SJCRH30 (cell line): ENCODE measurements at regions not wholly inside any gene's neighbourhood (a gene's known extent, or its start where the extent isn't known, plus 50 kb on each side); places are given as distances from the start of the nearest gene placed in this dataset.
A peak's percentile ranks its signal among the peaks of the same experiment; 100 is the strongest.

Experiments used
- DNase-seq, 2 experiments: peaks; one replicate each; pipeline ENCODE4 v3.0.0-alpha.2; 2015 to 2020
- H3K27ac ChIP-seq: fragments of 250-450 bp; sonication (Bioruptor Pico); 2 replicates; pipeline ENCODE4 v1.5.1; 2020; ENCODE audit warnings: mild to moderate bottlenecking, moderate library complexity
- H3K27me3 ChIP-seq: fragments of 250-450 bp; sonication (Bioruptor Pico); 2 replicates; pipeline ENCODE4 v1.5.1; 2020; ENCODE audit warnings: mild to moderate bottlenecking, moderate library complexity
- H3K36me3 ChIP-seq: fragments of 250-450 bp; sonication (Bioruptor Pico); 2 replicates; pipeline ENCODE4 v1.5.1; 2020; ENCODE audit warnings: mild to moderate bottlenecking, moderate library complexity
- H3K4me1 ChIP-seq: fragments of 250-450 bp; sonication (Bioruptor Pico); 2 replicates; pipeline ENCODE4 v1.5.1; 2020; ENCODE audit warnings: mild to moderate bottlenecking, moderate library complexity
- H3K4me3 ChIP-seq: fragments of 250-450 bp; sonication (Bioruptor Pico); 2 replicates; pipeline ENCODE4 v1.5.1; 2020; ENCODE audit warnings: mild to moderate bottlenecking, moderate library complexity
- H3K9me3 ChIP-seq: fragments of 250-450 bp; sonication (Bioruptor Pico); replicated peaks from 2 replicates; pipeline ENCODE4 v1.5.1; 2020; ENCODE audit warnings: mild to moderate bottlenecking, moderate library complexity

- Histone ChIP-seq H3K9me3 (no peaks in the 10 kb centered on the region), H3K4me1 (no peaks in the 10 kb centered on the region), H3K27me3 (no peaks in the 10 kb centered on the region), H3K27ac (no peak overlapping the region), H3K36me3 (no peaks in the 10 kb centered on the region), H3K4me3 (no peak overlapping the region)
- no peak for DNase-seq
Measured at GRCh38 chr13:108419768-108420167, 150.2 kb downstream of the TNFSF13B start.

DNA sequence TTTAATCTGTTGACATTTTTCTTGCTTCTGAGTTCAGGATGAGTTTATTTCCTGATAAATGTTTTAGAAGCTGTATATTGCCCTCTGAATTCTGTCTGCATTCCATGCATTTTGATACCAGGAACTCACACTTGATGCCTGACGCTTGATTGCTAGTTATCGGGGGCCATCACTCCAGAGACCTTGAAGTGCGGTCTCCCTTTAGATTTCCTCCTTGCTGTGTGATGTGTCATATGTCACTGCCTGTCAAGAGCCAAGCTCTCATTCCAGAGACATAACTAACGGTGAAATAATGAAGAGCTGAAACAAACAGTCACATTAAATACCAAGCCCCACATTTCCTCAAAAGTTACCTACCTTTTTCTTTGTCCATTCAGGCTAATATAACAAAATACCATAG lies 155.5 kb downstream of the TNFSF13B start:
- Histone ChIP-seq H3K9me3 (no peaks in the 10 kb centered on the region), H3K36me3 (no peaks in the 10 kb centered on the region), H3K4me1 (no peaks in the 10 kb centered on the region), H3K27me3 (no peaks in the 10 kb centered on the region), H3K4me3 (no peak overlapping the region), H3K27ac (no peak overlapping the region)
- peak in 1 of 2 experiments; percentile 27 for DNase-seq

- no peak overlapping the region for H3K27ac ChIP-seq
- H3K4me1 ChIP-seq: no peaks in the 10 kb centered on the region
- DNase-seq: no peak
- no peaks in the 10 kb centered on the region for H3K27me3 ChIP-seq
- no peaks in the 10 kb centered on the region for H3K36me3 ChIP-seq
- no peak overlapping the region for H3K4me3 ChIP-seq
- no peaks in the 10 kb centered on the region for H3K9me3 ChIP-seq
Measured at GRCh38 chr13:108426893-108427292, 157.4 kb downstream of the TNFSF13B start.

- Histone ChIP-seq H3K4me1 (no peaks in the 10 kb centered on the region), H3K27ac (no peak overlapping the region), H3K9me3 (no peaks in the 10 kb centered on the region), H3K4me3 (no peak overlapping the region), H3K27me3 (no peaks in the 10 kb centered on the region), H3K36me3 (no peaks in the 10 kb centered on the region)
- no peak for DNase-seq
Measured at GRCh38 chr13:108427355-108427754, 157.8 kb downstream of the TNFSF13B start.

DNA sequence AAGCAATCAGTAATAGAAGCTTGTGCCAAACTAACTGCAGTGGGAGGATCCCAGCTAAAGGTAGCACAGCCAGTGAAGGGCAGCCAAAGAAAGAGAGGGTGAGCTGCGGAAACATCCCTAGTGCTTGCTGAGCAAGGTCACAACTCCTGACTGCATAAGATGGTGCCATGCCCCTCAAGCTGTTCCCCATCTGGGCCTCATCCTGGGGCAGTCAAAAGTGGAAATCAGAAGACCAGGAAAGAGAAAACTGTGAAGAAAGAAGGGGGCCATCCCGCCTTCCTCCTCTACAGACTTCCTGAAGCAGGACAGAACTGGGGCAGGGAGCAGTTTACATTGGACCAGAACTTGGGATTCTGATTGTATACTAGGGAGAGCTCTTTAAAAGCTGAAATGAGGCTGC lies 159.2 kb downstream of the TNFSF13B start:
- no peaks in the 10 kb centered on the region for H3K36me3 ChIP-seq
- H3K9me3 ChIP-seq: no peaks in the 10 kb centered on the region
- H3K27me3 ChIP-seq: no peaks in the 10 kb centered on the region
- H3K27ac ChIP-seq: no peak overlapping the region
- H3K4me1 ChIP-seq: no peaks in the 10 kb centered on the region
- H3K4me3 ChIP-seq: no peak overlapping the region
- DNase-seq: no peak

- no peak for DNase-seq
- Histone ChIP-seq H3K4me1 (peaks cover 3% of the 10 kb centered on the region), H3K9me3 (no peaks in the 10 kb centered on the region), H3K4me3 (no peak overlapping the region), H3K36me3 (no peaks in the 10 kb centered on the region), H3K27me3 (no peaks in the 10 kb centered on the region), H3K27ac (no peak overlapping the region)
Measured at GRCh38 chr13:108433976-108434755, 164.6 kb downstream of the TNFSF13B start.

GRCh38 chr13:108435393-108436149 lies 166.1 kb downstream of the TNFSF13B start:
- H3K27me3 ChIP-seq: no peaks in the 10 kb centered on the region
- no peak overlapping the region for H3K4me3 ChIP-seq
- H3K27ac ChIP-seq: no peak overlapping the region
- peaks cover 9% of the 10 kb centered on the region for H3K4me1 ChIP-seq
- H3K9me3 ChIP-seq: no peaks in the 10 kb centered on the region
- DNase-seq: no peak
- no peaks in the 10 kb centered on the region for H3K36me3 ChIP-seq

GRCh38 chr13:108437496-108437895 lies 168.0 kb downstream of the TNFSF13B start:
- H3K4me3 ChIP-seq: no peak overlapping the region
- H3K27me3 ChIP-seq: no peaks in the 10 kb centered on the region
- no peak overlapping the region for H3K27ac ChIP-seq
- no peaks in the 10 kb centered on the region for H3K36me3 ChIP-seq
- no peaks in the 10 kb centered on the region for H3K9me3 ChIP-seq
- H3K4me1 ChIP-seq: peaks cover 9% of the 10 kb centered on the region
- no peak for DNase-seq

- Histone ChIP-seq H3K27me3 (no peaks in the 10 kb centered on the region), H3K4me3 (no peak overlapping the region), H3K9me3 (no peaks in the 10 kb centered on the region), H3K4me1 (peaks cover 9% of the 10 kb centered on the region), H3K27ac (no peak overlapping the region), H3K36me3 (no peaks in the 10 kb centered on the region)
- DNase-seq: peak; percentile 5 to 67
Measured at GRCh38 chr13:108439556-108439955, 170.0 kb downstream of the TNFSF13B start.

- no peaks in the 10 kb centered on the region for H3K36me3 ChIP-seq
- DNase-seq: no peak
- no peak overlapping the region for H3K4me3 ChIP-seq
- no peak overlapping the region for H3K27ac ChIP-seq
- peaks cover 3% of the 10 kb centered on the region for H3K4me1 ChIP-seq
- H3K9me3 ChIP-seq: no peaks in the 10 kb centered on the region
- no peaks in the 10 kb centered on the region for H3K27me3 ChIP-seq
Measured at GRCh38 chr13:108444448-108444847, 174.9 kb downstream of the TNFSF13B start.

DNA sequence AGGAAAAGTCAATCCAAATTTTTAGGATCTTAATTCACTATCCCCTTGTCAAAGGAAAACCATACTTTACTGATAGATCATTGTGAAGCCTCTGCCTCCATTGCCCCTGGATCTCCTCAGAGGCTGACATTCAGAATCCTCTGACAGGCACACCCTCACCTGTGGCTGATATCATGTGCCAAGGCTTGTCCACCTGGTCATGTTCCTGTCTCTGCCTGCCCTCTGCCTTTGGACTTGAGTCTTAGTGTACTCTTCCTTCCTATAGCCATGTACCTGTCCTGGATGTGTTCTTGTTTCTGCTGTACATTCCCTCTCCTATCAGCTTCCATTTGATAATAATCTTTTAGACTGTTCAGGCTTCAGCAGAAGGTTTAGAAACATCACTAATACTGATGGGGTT lies 179.4 kb downstream of the TNFSF13B start:
- Histone ChIP-seq H3K4me1 (no peaks in the 10 kb centered on the region), H3K36me3 (no peaks in the 10 kb centered on the region), H3K4me3 (no peak overlapping the region), H3K27me3 (no peaks in the 10 kb centered on the region), H3K27ac (no peak overlapping the region), H3K9me3 (no peaks in the 10 kb centered on the region)
- DNase-seq: no peak

DNA sequence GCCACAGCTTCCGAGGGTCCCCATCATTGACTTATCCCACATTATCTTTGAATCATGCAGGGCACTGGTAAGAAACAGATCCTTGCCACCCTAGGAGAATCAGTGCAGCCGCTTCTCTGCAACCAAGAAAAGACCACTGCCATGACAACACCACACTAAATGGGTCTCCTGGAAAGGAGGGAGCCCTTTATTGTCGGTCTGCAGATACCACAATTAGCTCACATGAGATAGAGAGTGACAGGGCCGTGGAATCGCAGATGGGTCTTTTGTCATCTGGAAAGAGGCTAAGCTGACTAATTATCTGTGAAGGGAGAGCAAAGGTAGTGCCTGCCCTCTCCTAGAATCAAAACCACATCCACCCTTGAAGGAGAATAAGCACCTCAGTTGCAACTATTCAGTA lies 178.3 kb upstream of the MYO16 start:
- no peaks in the 10 kb centered on the region for H3K27me3 ChIP-seq
- no peaks in the 10 kb centered on the region for H3K9me3 ChIP-seq
- no peaks in the 10 kb centered on the region for H3K36me3 ChIP-seq
- DNase-seq: no peak
- H3K4me1 ChIP-seq: no peaks in the 10 kb centered on the region
- no peak overlapping the region for H3K27ac ChIP-seq
- no peak overlapping the region for H3K4me3 ChIP-seq

- no peak for DNase-seq
- Histone ChIP-seq H3K9me3 (no peaks in the 10 kb centered on the region), H3K27ac (no peak overlapping the region), H3K4me1 (no peaks in the 10 kb centered on the region), H3K27me3 (no peaks in the 10 kb centered on the region), H3K4me3 (no peak overlapping the region), H3K36me3 (no peaks in the 10 kb centered on the region)
Measured at GRCh38 chr13:108455320-108455719, 174.1 kb upstream of the MYO16 start.

- Histone ChIP-seq H3K4me1 (no peaks in the 10 kb centered on the region), H3K4me3 (no peak overlapping the region), H3K9me3 (no peaks in the 10 kb centered on the region), H3K27ac (no peak overlapping the region), H3K36me3 (no peaks in the 10 kb centered on the region), H3K27me3 (no peaks in the 10 kb centered on the region)
- DNase-seq: no peak
Measured at GRCh38 chr13:108460043-108460442, 169.4 kb upstream of the MYO16 start.

DNA sequence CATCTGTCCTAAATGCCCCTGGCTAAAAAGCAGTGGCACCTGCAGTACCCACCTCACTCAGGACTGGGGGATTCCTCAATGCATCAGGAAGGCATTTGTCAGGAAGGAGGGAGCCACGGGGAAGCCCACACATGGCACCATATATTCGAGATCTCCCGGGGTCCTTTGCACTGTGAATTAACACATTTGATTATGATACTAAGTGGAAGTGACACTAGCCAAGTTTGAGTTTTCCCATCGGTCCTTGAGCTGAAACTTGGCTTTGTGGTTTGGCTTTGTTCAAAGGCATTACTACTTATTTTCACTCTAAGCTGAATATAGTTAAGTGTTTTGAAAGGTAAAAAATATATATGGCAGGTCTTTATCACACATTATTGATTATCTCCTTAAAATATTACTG lies 168.7 kb upstream of the MYO16 start:
- no peak overlapping the region for H3K4me3 ChIP-seq
- no peak for DNase-seq
- no peaks in the 10 kb centered on the region for H3K36me3 ChIP-seq
- no peaks in the 10 kb centered on the region for H3K9me3 ChIP-seq
- no peaks in the 10 kb centered on the region for H3K4me1 ChIP-seq
- no peaks in the 10 kb centered on the region for H3K27me3 ChIP-seq
- H3K27ac ChIP-seq: no peak overlapping the region

DNA sequence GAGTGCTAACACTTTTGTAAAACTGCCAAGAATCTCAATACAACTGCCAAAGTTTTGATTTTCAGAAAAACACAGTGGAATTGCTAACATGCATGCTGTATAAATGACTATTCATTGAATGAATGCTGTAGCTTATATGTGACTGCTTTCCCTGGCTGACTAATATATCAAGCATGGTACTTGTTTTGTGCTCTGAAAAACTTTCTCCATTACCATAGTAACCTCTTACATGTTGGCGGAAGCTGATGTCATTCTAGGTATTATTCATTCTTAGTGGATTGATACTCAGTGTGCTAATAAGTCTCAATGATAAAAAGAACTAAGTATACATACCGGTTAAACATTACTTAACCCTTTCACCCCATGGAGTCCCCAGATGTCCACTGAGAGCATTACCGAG lies 166.1 kb upstream of the MYO16 start:
- Histone ChIP-seq H3K27me3 (no peaks in the 10 kb centered on the region), H3K36me3 (no peaks in the 10 kb centered on the region), H3K27ac (no peak overlapping the region), H3K9me3 (no peaks in the 10 kb centered on the region), H3K4me1 (no peaks in the 10 kb centered on the region), H3K4me3 (no peak overlapping the region)
- DNase-seq: no peak
